ENCODE measurements at regions not wholly inside any gene's neighbourhood (a gene's known extent, or its start where the extent isn't known, plus 50 kb on each side); places are given as distances from the start of the nearest gene placed in this dataset.

- no peak for TF ChIP-seq RBBP5 (IDR thresholded peaks at IDR 0.05; ENCODE audit: borderline replicate concordance, insufficient read depth, low read length, poor library complexity, severe bottlenecking)
- no peak for TF ChIP-seq PATZ1 (CRISPR knock-in tag; IDR thresholded peaks at IDR 0.05; ENCODE audit: borderline replicate concordance)
- no peak for TF ChIP-seq TBL1XR1 (IDR thresholded peaks at IDR 0.05; ENCODE audit: low read length in 2 of 2)
- TF ChIP-seq BHLHE40 (IDR thresholded peaks at IDR 0.05; ENCODE audit: low read length): no peak
- TF ChIP-seq CTCF (IDR thresholded peaks at IDR 0.05 in 2 of 3, conservative IDR thresholded peaks at IDR 0.05 in 1 of 3; ENCODE audit: insufficient read depth in 2 of 3, low read depth in 1 of 3, low read length in 3 of 3): no peak
- TF ChIP-seq FOS (IDR thresholded peaks at IDR 0.05; ENCODE audit: extremely low read depth, insufficient read length): no peak
- TF ChIP-seq ZNF274 (IDR thresholded peaks at IDR 0.05; ENCODE audit: borderline replicate concordance, low read depth, low read length): no peak
Observed at GRCh38 chr6:85115876-85116275, 334.0 kb upstream of the NT5E start.

All from K562 (cell line).